ENCODE measurements at regions not wholly inside any gene's neighbourhood (a gene's known extent, or its start where the extent isn't known, plus 50 kb on each side); places are given as distances from the start of the nearest gene placed in this dataset.

- TF ChIP-seq CTCF (IDR thresholded peaks at IDR 0.05; ENCODE audit: low read depth, low read length) = no peak
- no peak for DNase-seq (ENCODE audit: extremely low read depth, low read depth)
Measured at GRCh38 chr4:108219998-108220397, 51.3 kb upstream of the LEF1 start.

Measured in AG09319 (cell line).